Skin of body (tissue), 1 donor: ENCODE measurements at regions not wholly inside any gene's neighbourhood (a gene's known extent, or its start where the extent isn't known, plus 50 kb on each side); places are given as distances from the start of the nearest gene placed in this dataset.
"Not testable (repeated sequence)": the region's sequence is repeated elsewhere in the genome, so short reads cannot be mapped to it uniquely, and the experiment has no call there.

ENCODE experiments used
- DNase-seq: peaks from one replicate; lab custom pipeline; 2025; lab: John Stamatoyannopoulos, UW

DNA sequence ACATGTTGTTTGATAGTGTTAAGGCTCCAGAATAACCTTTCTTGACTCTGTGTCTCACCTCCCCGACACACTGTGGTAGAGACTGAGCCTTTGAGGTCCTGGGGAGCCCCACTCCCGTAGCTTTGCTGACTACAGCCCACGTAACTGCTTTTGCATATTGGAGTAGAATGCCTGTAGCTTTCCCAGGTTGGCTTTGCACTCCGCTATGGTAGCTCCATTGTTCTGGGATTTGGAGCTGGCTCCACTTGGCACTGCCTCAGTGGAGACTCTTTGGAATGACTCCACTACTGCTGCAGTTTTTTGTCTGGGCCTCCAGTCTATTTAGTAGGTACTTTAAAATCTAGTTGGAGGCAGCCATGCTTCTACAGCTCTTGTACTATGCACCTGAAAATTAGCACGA lies 56.2 kb upstream of the ANXA1 start:
- no peak for DNase-seq

GRCh38 chr9:73093740-73094379 lies 57.8 kb upstream of the ANXA1 start:
- DNase-seq = no peak

GRCh38 chr9:73093016-73093739 lies 58.5 kb upstream of the ANXA1 start:
- no peak for DNase-seq

DNA sequence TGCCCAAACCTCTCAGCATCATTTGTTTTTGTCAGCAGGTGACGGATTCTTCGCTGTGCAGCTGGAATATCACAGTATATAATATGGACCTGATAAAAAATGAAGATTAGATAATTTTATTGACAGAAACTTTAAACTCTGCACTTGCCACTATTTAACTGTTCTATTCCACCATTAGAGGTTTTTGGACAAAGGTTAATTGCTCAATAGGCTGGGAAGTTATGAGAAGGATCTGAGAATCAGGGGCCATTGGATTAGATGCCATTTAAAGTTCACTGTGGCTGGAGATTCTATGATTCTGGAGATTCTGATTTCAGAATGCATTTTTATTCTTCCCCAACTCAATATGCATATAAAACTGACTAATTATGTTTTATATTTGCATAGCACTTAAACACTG lies 59.8 kb upstream of the ANXA1 start:
- DNase-seq = no peak

- DNase-seq = no peak
Observed at GRCh38 chr9:73090214-73090613, 61.5 kb upstream of the ANXA1 start.

DNA sequence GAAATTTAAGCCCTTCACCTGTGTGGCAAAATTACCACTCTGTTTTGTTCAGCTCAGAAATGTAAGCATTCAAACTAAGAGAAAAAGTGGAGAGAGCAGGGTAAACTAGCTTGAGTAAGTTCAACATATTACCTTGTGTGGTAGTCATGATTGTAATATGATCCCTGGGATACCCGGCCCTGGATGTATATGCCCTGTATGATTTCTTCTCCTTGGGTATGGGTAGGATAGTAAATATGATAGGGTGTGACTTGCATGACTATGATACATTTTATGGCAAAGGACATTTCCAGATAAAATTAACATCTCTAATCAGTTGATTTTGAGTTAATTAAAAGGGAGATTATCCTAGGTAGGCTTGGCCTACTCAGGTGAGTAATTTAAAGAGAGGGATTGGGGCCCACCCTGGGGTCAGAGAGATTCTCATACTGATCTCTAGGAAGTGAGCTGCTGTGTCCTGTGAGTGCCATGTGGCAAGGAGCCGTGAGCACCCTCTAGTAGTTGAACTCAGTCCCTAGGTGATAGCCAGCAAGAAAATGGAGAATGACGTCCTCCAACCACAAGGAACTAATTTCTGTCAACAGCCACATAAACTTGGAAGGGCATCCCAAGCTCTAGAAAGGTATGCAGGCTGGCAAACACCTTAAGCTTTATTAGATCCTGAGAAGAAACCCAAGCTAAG lies 62.2 kb upstream of the ANXA1 start:
- no peak for DNase-seq

- DNase-seq = not testable (repeated sequence)
Observed at GRCh38 chr9:73087876-73088275, 63.8 kb upstream of the ANXA1 start.

DNA sequence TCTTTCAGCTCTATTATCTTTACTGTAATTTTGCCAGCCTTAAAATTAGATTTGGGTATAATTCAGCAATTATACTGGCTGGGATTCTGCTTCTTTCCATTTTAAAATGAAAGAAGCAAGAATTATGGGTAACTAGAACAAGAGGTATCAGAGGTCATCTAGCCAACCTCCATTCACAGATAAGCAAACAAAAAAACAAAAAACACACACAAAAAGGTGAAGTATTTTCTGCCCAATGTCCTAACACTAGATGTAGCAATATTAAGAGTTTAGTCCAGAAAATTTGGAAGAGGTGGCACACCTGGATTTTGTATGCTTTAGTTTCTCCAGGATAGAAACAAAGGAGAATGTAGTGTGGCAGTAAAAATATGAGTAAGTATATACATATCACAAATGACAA lies 68.1 kb upstream of the ANXA1 start:
- DNase-seq = no peak

DNA sequence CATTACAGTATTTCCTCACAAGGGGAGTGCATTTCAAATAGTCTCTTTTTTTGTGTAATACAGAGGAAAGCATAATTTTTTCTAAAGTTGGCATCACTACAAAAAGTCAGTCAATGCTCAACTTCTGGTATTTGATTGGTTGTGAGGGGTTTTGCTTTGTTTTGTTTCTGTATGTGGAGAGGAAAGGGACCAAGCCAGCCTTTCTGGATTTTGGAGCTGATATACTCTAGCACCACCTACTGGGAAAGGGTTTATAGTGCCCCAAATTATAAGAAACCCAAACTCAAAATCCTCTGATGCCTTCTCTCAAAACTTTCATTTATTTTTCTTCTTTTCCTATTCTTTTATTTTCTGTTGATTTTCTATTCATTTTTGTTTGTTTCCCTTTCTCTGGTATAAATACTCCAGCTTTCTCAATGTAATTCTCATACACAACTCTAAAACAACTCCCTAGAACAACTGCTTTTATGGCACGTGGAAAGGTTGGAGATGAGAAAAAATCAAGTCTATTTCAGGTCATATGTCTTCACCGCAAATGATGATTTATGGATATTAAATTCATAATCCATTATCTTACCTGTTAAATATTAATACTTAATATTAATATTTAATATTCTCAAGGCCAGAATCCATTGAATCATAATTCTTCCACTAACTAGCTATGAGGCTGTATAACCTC lies 69.5 kb upstream of the ANXA1 start:
- DNase-seq = peak; percentile 76

- no peak for DNase-seq
Observed at GRCh38 chr9:73080110-73080694, 71.5 kb upstream of the ANXA1 start.

- no peak for DNase-seq
Observed at GRCh38 chr9:73079326-73079725, 72.3 kb upstream of the ANXA1 start.

DNA sequence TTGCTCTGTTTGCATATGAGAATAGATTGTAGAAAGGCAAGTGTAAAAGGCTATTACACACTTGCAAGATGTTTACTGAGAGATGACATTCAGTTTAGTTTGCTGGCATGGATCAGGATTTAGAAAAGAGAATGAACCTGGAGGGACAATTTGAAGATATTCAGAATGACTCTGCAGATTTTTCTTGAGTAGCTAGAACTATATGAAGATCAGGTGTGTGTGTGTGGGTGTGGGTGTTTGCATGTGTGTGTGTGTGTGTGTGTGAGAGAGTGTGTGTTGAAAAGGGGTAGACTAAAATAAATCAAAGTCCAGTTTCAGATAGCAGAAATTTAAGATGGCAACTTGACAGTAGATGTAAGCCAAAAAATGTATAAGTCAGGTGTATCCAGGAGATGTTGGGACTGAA lies 74.0 kb upstream of the ANXA1 start:
- no peak for DNase-seq

GRCh38 chr9:73076970-73077369 lies 74.7 kb upstream of the ANXA1 start:
- DNase-seq = no peak

DNA sequence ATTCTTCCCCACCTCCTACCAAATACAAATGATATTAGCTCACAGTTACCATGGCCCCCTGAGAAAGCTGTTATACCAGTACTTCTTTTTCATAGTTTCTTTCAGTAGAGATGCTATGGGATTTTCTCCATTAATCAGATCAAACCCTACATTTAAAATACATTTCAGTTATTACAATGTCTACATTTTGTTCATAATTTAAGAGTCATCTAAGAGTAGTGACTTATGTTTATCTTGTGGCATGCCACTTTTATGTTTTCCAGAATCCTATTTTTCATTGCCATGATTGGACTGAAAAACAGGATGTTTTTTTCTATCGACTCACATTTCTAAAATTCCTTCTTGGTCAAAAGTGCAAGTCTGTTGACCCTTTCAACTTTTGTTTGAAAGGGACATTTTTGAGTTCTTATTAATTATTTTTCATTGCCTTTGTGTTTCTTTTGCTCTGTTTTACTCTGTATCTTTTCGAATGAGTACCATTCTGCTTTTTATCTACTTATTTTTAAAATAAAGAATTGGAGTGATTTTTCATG lies 77.4 kb upstream of the ANXA1 start:
- DNase-seq = no peak

DNA sequence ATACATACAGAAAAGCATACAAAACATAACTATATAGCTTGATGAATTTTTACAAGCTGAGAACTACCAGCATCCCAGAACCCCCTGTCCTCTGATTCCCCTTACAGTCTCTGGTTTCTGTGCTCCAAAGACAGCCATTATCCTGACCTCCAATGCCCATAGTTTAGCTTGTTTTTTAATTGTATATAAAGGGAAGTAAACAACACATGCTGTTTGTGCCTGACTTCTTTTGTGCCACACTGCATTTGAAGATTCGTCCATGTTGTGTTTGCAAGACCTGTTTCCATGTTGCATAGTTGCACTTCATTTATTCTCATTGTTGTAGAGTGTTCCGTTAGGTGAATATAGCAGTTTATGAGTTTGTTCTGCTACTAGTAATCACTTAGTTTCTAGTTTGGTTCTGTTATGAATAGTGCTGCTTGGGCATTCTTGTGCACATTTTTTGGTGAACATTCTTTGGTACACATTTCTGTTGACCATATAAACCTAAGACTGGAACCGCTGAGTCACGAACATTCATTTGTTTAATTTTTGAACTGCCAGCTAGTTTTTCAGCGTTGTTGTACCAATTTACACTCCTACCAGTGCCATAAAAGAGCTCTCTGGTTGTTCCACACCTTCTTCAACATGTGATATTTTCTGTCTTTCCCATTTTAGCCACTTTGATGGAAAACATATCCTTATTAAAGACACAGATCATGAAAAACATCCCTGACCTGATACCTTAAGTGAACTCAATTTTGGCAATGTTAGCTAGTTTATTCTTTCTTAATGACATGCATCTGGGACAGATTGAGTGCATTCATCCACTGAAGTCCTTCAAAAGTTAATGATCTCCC lies 78.1 kb upstream of the ANXA1 start:
- DNase-seq = no peak

DNA sequence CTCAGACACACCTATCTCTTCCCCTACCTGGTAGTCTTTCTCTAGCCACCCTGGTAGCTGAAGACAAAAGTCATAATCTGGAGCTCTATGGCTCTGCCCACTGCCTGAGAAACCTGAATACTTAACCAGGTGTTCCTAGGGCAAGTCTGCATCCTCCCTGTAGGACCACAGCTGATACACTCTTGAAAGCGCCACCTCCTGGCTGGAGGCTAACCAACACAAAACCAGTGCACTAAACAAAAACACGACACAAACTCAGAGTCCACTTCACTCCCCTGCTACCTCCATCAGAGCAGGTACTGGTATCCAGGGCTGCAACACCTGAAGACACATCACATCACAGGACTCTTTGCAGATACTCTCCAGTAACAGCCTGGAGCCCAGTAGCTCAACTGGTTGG lies 84.6 kb upstream of the ANXA1 start:
- no peak for DNase-seq

GRCh38 chr9:73065439-73065838 lies 86.2 kb upstream of the ANXA1 start:
- DNase-seq = no peak

DNA sequence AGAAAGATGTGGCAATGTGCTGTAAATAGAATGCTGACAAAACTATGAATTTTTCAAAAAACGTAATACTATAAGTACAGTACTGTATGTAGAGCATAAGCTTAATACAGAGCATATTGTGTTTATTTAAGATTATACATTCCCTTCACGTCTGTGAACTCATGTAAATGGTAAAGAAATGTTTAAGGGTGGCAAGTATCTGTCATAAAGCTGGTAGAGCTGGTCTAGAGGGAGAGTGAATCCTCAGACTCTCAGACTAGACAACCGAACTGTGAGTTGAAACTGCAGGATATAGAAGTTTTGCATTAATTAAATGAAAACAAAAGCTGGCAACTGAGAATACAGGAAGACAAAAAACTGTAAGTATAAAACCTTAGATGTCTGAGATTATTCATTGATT lies 87.3 kb upstream of the ANXA1 start:
- no peak for DNase-seq

DNA sequence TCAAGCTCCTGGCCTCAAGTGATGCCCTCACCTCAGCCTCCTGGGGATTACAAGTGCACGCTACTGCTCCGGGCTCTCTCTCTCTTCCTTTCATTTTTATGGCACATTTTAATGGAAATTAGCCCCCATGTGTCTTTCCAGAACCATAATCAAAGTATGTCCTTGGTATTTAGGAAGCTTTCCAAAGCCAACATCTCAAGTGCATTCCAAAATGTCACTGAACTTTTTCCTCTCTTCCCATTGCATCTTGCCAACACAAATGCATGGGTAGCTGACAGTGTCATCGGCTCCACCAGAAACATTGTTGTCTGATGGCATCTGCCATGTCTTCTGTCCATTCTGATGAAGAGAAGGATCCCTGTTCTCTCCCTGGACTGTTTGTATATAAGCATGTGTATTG lies 90.5 kb upstream of the ANXA1 start:
- DNase-seq = no peak

DNA sequence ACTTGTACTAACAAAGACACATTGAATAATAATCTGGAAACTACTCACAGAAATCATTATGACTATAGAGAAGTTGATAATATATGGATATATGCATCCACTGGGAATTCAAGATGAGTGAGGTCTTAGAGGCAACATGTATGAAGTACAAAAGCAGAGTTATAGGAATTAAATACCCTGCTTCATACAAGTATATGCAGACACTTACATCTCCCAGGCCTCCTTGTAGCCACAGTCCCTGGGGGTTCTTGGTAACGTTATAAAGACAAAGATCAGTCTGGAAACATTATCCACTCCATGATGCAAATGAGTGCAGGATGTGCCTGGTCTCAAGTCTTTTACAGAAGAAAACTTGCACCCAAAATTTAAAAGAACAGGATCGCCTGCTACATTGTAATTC lies 92.4 kb upstream of the ANXA1 start:
- DNase-seq = no peak

GRCh38 chr9:73056245-73056644 lies 95.4 kb upstream of the ANXA1 start:
- no peak for DNase-seq
